SH-SY5Y (cell line): ENCODE measurements at regions not wholly inside any gene's neighbourhood (a gene's known extent, or its start where the extent isn't known, plus 50 kb on each side); places are given as distances from the start of the nearest gene placed in this dataset.

Source experiments
- GATA2 ChIP-seq: IDR thresholded peaks from 2 replicates; pipeline ENCODE4 v1.6.1; 2011; ENCODE audit warnings: mild to moderate bottlenecking, low read depth, low read length
- GATA3 ChIP-seq: IDR thresholded peaks from 2 replicates; pipeline ENCODE4 v1.6.1; 2011; ENCODE audit warnings: low read depth, mild to moderate bottlenecking, low read length, moderate library complexity

GRCh38 chr2:67485431-67485830, 88.3 kb downstream of the ETAA1 start:
- TF ChIP-seq GATA3 (no peak), GATA2 (no peak)
